ENCODE measurements at regions not wholly inside any gene's neighbourhood (a gene's known extent, or its start where the extent isn't known, plus 50 kb on each side); places are given as distances from the start of the nearest gene placed in this dataset.
A peak's percentile ranks its signal among the peaks of the same experiment; 100 is the strongest.

DNA sequence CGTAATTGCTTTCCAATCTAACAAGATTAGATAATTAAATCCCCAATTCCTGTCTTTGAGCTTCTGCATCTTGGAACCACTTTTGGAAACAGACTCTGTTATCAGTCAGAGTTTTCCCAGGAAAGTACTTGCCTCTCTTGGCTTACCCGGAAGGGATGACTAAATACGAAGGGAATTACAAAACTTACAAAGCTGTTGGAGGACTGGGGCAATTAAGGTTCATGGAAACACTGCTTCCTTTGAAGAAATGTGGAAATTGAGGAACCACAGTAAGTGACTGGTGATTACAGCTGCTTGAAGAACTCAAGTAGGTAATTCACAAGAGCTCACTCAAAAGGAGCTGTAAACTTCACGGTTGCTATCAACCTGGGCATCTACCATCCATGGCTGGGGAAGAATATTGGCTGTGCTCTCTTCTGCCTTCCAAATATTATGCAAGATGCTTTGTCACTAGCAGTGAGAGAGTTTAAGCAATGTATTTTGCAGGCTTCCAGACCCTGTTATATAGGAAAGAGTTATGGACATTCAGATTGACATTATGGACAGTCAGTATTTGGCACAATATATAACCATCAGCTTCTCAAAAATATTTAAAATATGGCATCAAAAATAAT, 104.6 kb upstream of the MAN2A1 start:
- no peak overlapping the region for H3K9ac ChIP-seq (replicated peaks; ENCODE audit: extremely low read depth, insufficient read depth, low read length)
- intact Hi-C loops (cut with micrococcal nuclease) (loop anchor here (10.0 kb wide), 1 partner anchor 1040 kb away; no protein-coding TSS in a partner anchor), dilution Hi-C loops (cut with MboI; ENCODE audit: extremely low pct_ligation_motif_present, low sequenced_read_pairs) (no loop called here)
- H3K27ac ChIP-seq (ENCODE audit: insufficient read depth, low read depth, low read length), result no peak overlapping the region
- DNase-seq (ENCODE audit: low read depth, low spot score), result peak; percentile 20
- POLR2A ChIA-PET, result no interaction called here
- H3K79me2 ChIP-seq (ENCODE audit: control insufficient read depth, insufficient read depth, low read length), result no peaks in the 10 kb centered on the region
- H3K4me1 ChIP-seq (ENCODE audit: control insufficient read depth, extremely low read depth, insufficient read depth, low read length), result no peaks in the 10 kb centered on the region
- H4K20me1 ChIP-seq (replicated peaks; ENCODE audit: control insufficient read depth, extremely low read depth, insufficient read depth, low read length), result no peaks in the 10 kb centered on the region
- TF ChIP-seq EZH2 (IDR thresholded peaks at IDR 0.05; ENCODE audit: borderline replicate concordance, low read depth, low read length, severe bottlenecking) (no peak), POLR2A (IDR thresholded peaks at IDR 0.05; ENCODE audit: low read depth, low read length) (no peak), FOS (IDR thresholded peaks at IDR 0.05; ENCODE audit: borderline replicate concordance, insufficient read depth, low read length) (no peak), JUN (IDR thresholded peaks at IDR 0.05; ENCODE audit: borderline replicate concordance, insufficient read depth, insufficient read length, low read depth) (no peak), MAX (IDR thresholded peaks at IDR 0.05; ENCODE audit: insufficient read depth, insufficient read length) (no peak), MYC (IDR thresholded peaks at IDR 0.05; ENCODE audit: low read depth, low read length) (no peak), POLR2AphosphoS5 (IDR thresholded peaks at IDR 0.05; ENCODE audit: insufficient read depth, low read depth, low read length) (no peak), GATA2 (IDR thresholded peaks at IDR 0.05; ENCODE audit: insufficient read depth, insufficient read length, low read depth, low read length) (no peak)
- TF ChIP-seq, protein P1, sequence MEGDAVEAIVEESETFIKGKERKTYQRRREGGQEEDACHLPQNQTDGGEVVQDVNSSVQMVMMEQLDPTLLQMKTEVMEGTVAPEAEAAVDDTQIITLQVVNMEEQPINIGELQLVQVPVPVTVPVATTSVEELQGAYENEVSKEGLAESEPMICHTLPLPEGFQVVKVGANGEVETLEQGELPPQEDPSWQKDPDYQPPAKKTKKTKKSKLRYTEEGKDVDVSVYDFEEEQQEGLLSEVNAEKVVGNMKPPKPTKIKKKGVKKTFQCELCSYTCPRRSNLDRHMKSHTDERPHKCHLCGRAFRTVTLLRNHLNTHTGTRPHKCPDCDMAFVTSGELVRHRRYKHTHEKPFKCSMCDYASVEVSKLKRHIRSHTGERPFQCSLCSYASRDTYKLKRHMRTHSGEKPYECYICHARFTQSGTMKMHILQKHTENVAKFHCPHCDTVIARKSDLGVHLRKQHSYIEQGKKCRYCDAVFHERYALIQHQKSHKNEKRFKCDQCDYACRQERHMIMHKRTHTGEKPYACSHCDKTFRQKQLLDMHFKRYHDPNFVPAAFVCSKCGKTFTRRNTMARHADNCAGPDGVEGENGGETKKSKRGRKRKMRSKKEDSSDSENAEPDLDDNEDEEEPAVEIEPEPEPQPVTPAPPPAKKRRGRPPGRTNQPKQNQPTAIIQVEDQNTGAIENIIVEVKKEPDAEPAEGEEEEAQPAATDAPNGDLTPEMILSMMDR (IDR thresholded peaks at IDR 0.05; ENCODE audit: extremely low read depth in 1 of 2, insufficient read depth in 1 of 2, low read depth in 1 of 2, low read length in 2 of 2), result no peak
- BruUV-seq (replicated peaks), result no TSS peak
- no peaks in the 10 kb centered on the region for H3K9me3 ChIP-seq (replicated peaks; ENCODE audit: control insufficient read depth, insufficient read depth, low read length)
- no peak for FAIRE-seq
- H3K4me3 ChIP-seq (replicated peaks in 1 of 3; ENCODE audit: insufficient read depth in 1 of 3, low read depth in 1 of 3, low read length in 3 of 3), result no peak overlapping the region
- H3K4me2 ChIP-seq (ENCODE audit: insufficient read depth, low read length), result no peak overlapping the region
- H3K27me3 ChIP-seq (ENCODE audit: control insufficient read depth in 2 of 2, insufficient read depth in 2 of 2, low read length in 2 of 2), result no peaks in the 10 kb centered on the region
- CTCF ChIA-PET, result interaction anchor here (0.7 to 1.6 kb wide), 2 partner anchors 20 to 1040 kb away, joined by 3 to 7 read pairs; no protein-coding TSS in a partner anchor
- H3K36me3 ChIP-seq (ENCODE audit: control insufficient read depth in 2 of 2, extremely low read depth in 1 of 2, insufficient read depth in 2 of 2, low read length in 2 of 2), result no peaks in the 10 kb centered on the region
- no peaks in the 10 kb centered on the region for H3K9me1 ChIP-seq (replicated peaks; ENCODE audit: control insufficient read depth, extremely low read depth, insufficient read depth, low read length)
- no peak overlapping the region for H2AFZ ChIP-seq (ENCODE audit: low read depth, low read length)
